GM18870 (cell line): ENCODE measurements at regions not wholly inside any gene's neighbourhood (a gene's known extent, or its start where the extent isn't known, plus 50 kb on each side); places are given as distances from the start of the nearest gene placed in this dataset.
"Not testable (repeated sequence)": the region's sequence is repeated elsewhere in the genome, so short reads cannot be mapped to it uniquely, and the experiment has no call there.

ENCODE experiments used
- ATAC-seq: cut with Tn5 transposase; IDR thresholded peaks from one replicate; pipeline ENCODE4 v1.9.1; 2021; ENCODE audit warnings: moderate library complexity; ENCODE audit not compliant: unreplicated experiment

GRCh38 chr1:4207842-4208692 lies 308.0 kb upstream of the C1orf174 start:
- ATAC-seq: no peak

- no peak for ATAC-seq
These were observed 310.0 kb upstream of the C1orf174 start for GRCh38 chr1:4210043-4210442.

GRCh38 chr1:4212796-4213195 lies 312.7 kb upstream of the C1orf174 start:
- no peak for ATAC-seq

GRCh38 chr1:4213366-4213973 lies 313.4 kb upstream of the C1orf174 start:
- no peak for ATAC-seq

- ATAC-seq: no peak
These were observed 314.8 kb upstream of the C1orf174 start for GRCh38 chr1:4214826-4215225.

GRCh38 chr1:4215391-4215790 lies 315.3 kb upstream of the C1orf174 start:
- ATAC-seq: no peak

GRCh38 chr1:4216231-4216630 lies 316.2 kb upstream of the C1orf174 start:
- no peak for ATAC-seq

GRCh38 chr1:4218619-4219018 lies 318.5 kb upstream of the C1orf174 start:
- ATAC-seq: no peak

- no peak for ATAC-seq
These were observed 319.0 kb upstream of the C1orf174 start for GRCh38 chr1:4219111-4219510.

- ATAC-seq: no peak
These were observed 319.8 kb upstream of the C1orf174 start for GRCh38 chr1:4219826-4220225.

GRCh38 chr1:4220362-4220761 lies 320.3 kb upstream of the C1orf174 start:
- no peak for ATAC-seq

- no peak for ATAC-seq
These were observed 321.0 kb upstream of the C1orf174 start for GRCh38 chr1:4221107-4221506.

- ATAC-seq: no peak
These were observed 324.8 kb upstream of the C1orf174 start for GRCh38 chr1:4224684-4225467.

GRCh38 chr1:4227986-4228385 lies 327.9 kb upstream of the C1orf174 start:
- ATAC-seq: no peak

GRCh38 chr1:4253935-4254334 lies 353.9 kb upstream of the C1orf174 start:
- ATAC-seq: no peak

- ATAC-seq: no peak
These were observed 356.3 kb upstream of the C1orf174 start for GRCh38 chr1:4256351-4256750.

GRCh38 chr1:4258146-4258777 lies 358.2 kb upstream of the C1orf174 start:
- not testable (repeated sequence) for ATAC-seq

- ATAC-seq: no peak
These were observed 361.3 kb upstream of the C1orf174 start for GRCh38 chr1:4261327-4261726.

GRCh38 chr1:4262665-4263064 lies 362.6 kb upstream of the C1orf174 start:
- ATAC-seq: no peak

GRCh38 chr1:4263699-4264098 lies 363.6 kb upstream of the C1orf174 start:
- no peak for ATAC-seq

GRCh38 chr1:4265836-4266235 lies 365.8 kb upstream of the C1orf174 start:
- ATAC-seq: no peak
